Keratinocyte (primary cell): ENCODE measurements at regions not wholly inside any gene's neighbourhood (a gene's known extent, or its start where the extent isn't known, plus 50 kb on each side); places are given as distances from the start of the nearest gene placed in this dataset.

Experiments
- EZH2 ChIP-seq: IDR thresholded peaks from one replicate; pipeline ENCODE4 v1.6.1; 2012; ENCODE audit warnings: inconsistent platforms, mild to moderate bottlenecking, low read length, moderate library complexity
- TF ChIP-seq, protein P1 (sequence below), 3 experiments: IDR thresholded peaks in 1 of 3; conservative IDR thresholded peaks in 1 of 3; optimal IDR thresholded peaks in 1 of 3; 2 replicates in 2 of 3; 3 replicates in 1 of 3; pipeline versions ENCODE3 to v1.5.1; 2011; ENCODE audit warnings: low read length in 3 of 3, mild to moderate bottlenecking in 3 of 3, moderate library complexity in 2 of 3, control low read depth in 1 of 3, inconsistent platforms in 1 of 3; ENCODE audit not compliant: insufficient read depth in 2 of 3; ENCODE audit errors: extremely low read depth in 1 of 3

DNA sequence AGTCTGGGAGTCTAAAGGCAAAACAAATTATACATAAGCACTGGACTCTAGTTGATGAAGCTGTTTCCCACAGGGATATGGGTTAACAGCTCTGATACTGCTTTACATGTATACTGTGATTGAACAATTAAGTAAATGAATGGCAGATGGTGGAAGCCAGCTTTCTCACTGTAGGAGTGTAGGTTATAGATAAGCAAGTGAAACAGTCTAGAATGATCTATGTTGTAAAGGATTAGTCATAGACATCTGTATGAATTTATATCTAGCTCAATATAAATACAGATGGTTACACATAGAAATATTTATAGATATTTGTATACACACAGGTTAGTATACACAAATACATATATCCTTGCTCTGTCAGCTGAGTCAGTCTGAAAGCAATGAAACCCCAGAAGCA, 276.1 kb downstream of the PPARGC1A start:
- TF ChIP-seq, protein P1, sequence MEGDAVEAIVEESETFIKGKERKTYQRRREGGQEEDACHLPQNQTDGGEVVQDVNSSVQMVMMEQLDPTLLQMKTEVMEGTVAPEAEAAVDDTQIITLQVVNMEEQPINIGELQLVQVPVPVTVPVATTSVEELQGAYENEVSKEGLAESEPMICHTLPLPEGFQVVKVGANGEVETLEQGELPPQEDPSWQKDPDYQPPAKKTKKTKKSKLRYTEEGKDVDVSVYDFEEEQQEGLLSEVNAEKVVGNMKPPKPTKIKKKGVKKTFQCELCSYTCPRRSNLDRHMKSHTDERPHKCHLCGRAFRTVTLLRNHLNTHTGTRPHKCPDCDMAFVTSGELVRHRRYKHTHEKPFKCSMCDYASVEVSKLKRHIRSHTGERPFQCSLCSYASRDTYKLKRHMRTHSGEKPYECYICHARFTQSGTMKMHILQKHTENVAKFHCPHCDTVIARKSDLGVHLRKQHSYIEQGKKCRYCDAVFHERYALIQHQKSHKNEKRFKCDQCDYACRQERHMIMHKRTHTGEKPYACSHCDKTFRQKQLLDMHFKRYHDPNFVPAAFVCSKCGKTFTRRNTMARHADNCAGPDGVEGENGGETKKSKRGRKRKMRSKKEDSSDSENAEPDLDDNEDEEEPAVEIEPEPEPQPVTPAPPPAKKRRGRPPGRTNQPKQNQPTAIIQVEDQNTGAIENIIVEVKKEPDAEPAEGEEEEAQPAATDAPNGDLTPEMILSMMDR (optimal IDR thresholded peaks at IDR 0.05 in 1 of 3, IDR thresholded peaks at IDR 0.05 in 1 of 3, conservative IDR thresholded peaks at IDR 0.05 in 1 of 3; ENCODE audit: extremely low read depth in 1 of 3, insufficient read depth in 2 of 3, low read length in 3 of 3), result no peak
- no peak for TF ChIP-seq EZH2
